Tibial nerve (tissue), 4 donors: ENCODE measurements at regions not wholly inside any gene's neighbourhood (a gene's known extent, or its start where the extent isn't known, plus 50 kb on each side); places are given as distances from the start of the nearest gene placed in this dataset.
"Not testable (repeated sequence)": the region's sequence is repeated elsewhere in the genome, so short reads cannot be mapped to it uniquely, and the experiment has no call there.

Experiments used
- DNase-seq, 2 donors: peaks; one replicate each; pipeline ENCODE4 v3.0.0-alpha.2; 2019; ENCODE audit warnings: low spot score in 2 of 2
- H3K27ac ChIP-seq, 4 donors: fragments of 200-600 bp; sonication (generic) in 3 of 4; one replicate each; pipeline ENCODE4 v1.5.1; 2017 to 2019; ENCODE audit warnings: mild to moderate bottlenecking in 1 of 4
- H3K27me3 ChIP-seq, 2 donors: fragments of 200-600 bp; sonication (generic) in 1 of 2; one replicate each; pipeline versions ENCODE4 v1.5.1 to v1.6.0; 2017 to 2019
- H3K36me3 ChIP-seq, 3 donors: fragments of 200-600 bp; sonication (generic); one replicate each; pipeline ENCODE4 v1.5.1; 2018 to 2019
- H3K4me1 ChIP-seq, 4 donors: fragments of 200-600 bp; sonication (generic) in 3 of 4; one replicate each; pipeline ENCODE4 v1.5.1; 2017 to 2019
- H3K4me3 ChIP-seq, 4 donors: fragments of 200-600 bp; sonication (generic) in 3 of 4; one replicate each; pipeline ENCODE4 v1.5.1; 2017 to 2019; ENCODE audit warnings: mild to moderate bottlenecking in 1 of 4, moderate library complexity in 1 of 4
- H3K9me3 ChIP-seq, 4 donors: fragments of 200-600 bp; sonication (generic) in 3 of 4; one replicate each; pipeline ENCODE4 v1.5.1; 2017 to 2019
- CTCF ChIP-seq, 5 experiments: fragments of 200-600 bp in 3 of 5; fragments of 450-650 bp in 2 of 5; sonication (generic) in 3 of 5; IDR thresholded peaks; one replicate each; pipeline ENCODE4 v1.5.1; 2016 to 2019; ENCODE audit warnings: antibody characterized with exemption in 5 of 5, mild to moderate bottlenecking in 3 of 5, moderate library complexity in 2 of 5
- EP300 ChIP-seq, 2 donors: sonication (generic); formaldehyde crosslinking; IDR thresholded peaks; one replicate each; pipeline ENCODE4 v1.6.1; 2017; ENCODE audit warnings: antibody characterized with exemption in 2 of 2, mild to moderate bottlenecking in 1 of 2
- POLR2A ChIP-seq, 2 donors: fragments of 450-650 bp; IDR thresholded peaks; one replicate each; pipeline ENCODE4 v1.6.1; 2017; ENCODE audit warnings: antibody characterized with exemption in 2 of 2, mild to moderate bottlenecking in 2 of 2, moderate library complexity in 2 of 2
- WGBS, 2 donors: methylation state at CpG; one replicate each; pipeline ENCODE4 v1.1.5; 2018; 5-methylcytosine and 5-hydroxymethylcytosine counted together

GRCh38 chr1:14282707-14283106 is 315.8 kb upstream of the KAZN start:
- H3K27me3 ChIP-seq: no peaks in the 10 kb centered on the region
- H3K27ac ChIP-seq: no peak overlapping the region
- no peak for TF ChIP-seq CTCF (IDR thresholded peaks at IDR 0.05)
- no peak for TF ChIP-seq EP300 (IDR thresholded peaks at IDR 0.05)
- no peak for TF ChIP-seq POLR2A (IDR thresholded peaks at IDR 0.05)
- 22 to 26% methylated on average over 7 of the region's 7 CpGs for WGBS, 2 donors
- no peak overlapping the region for H3K4me3 ChIP-seq
- H3K4me1 ChIP-seq: no peaks in the 10 kb centered on the region
- peaks cover 0 to 2% (median 0%) of the 10 kb centered on the region in 4 donors for H3K9me3 ChIP-seq
- H3K36me3 ChIP-seq: no peaks in the 10 kb centered on the region
- no peak for DNase-seq

GRCh38 chr1:14285238-14285637 is 313.2 kb upstream of the KAZN start:
- H3K9me3 ChIP-seq: peaks cover 0 to 2% (median 0%) of the 10 kb centered on the region in 4 donors
- no peak overlapping the region for H3K27ac ChIP-seq
- H3K36me3 ChIP-seq: no peaks in the 10 kb centered on the region
- no peaks in the 10 kb centered on the region for H3K4me1 ChIP-seq
- H3K4me3 ChIP-seq: no peak overlapping the region
- 81 to 92% methylated on average over 2 of the region's 2 CpGs for WGBS, 2 donors
- no peak for DNase-seq
- TF ChIP-seq CTCF (IDR thresholded peaks at IDR 0.05) (no peak), EP300 (IDR thresholded peaks at IDR 0.05) (no peak), POLR2A (IDR thresholded peaks at IDR 0.05) (no peak)
- no peaks in the 10 kb centered on the region for H3K27me3 ChIP-seq

- 51 to 67% methylated on average over 6 of the region's 6 CpGs for WGBS, 2 donors
- H3K9me3 ChIP-seq, DNase-seq, H3K27ac ChIP-seq, H3K36me3 ChIP-seq, H3K4me1 ChIP-seq, H3K27me3 ChIP-seq, H3K4me3 ChIP-seq: not testable (repeated sequence)
Observed at GRCh38 chr1:14291182-14291581, 307.3 kb upstream of the KAZN start.

GRCh38 chr1:14292520-14292919 is 306.0 kb upstream of the KAZN start:
- Histone ChIP-seq H3K36me3 (no peaks in the 10 kb centered on the region), H3K4me3 (no peak overlapping the region), H3K27ac (no peak overlapping the region), H3K4me1 (no peaks in the 10 kb centered on the region), H3K27me3 (no peaks in the 10 kb centered on the region), H3K9me3 (no peaks in the 10 kb centered on the region)
- TF ChIP-seq EP300 (IDR thresholded peaks at IDR 0.05): no peak
- no peak for TF ChIP-seq POLR2A (IDR thresholded peaks at IDR 0.05)
- no peak for TF ChIP-seq CTCF (IDR thresholded peaks at IDR 0.05)
- WGBS, 2 donors: 74 to 87% methylated on average over 7 of the region's 7 CpGs
- no peak for DNase-seq

- H3K9me3 ChIP-seq: no peaks in the 10 kb centered on the region
- H3K4me3 ChIP-seq: no peak overlapping the region
- H3K27me3 ChIP-seq: no peaks in the 10 kb centered on the region
- no peak for TF ChIP-seq POLR2A (IDR thresholded peaks at IDR 0.05)
- TF ChIP-seq CTCF (IDR thresholded peaks at IDR 0.05): no peak
- no peaks in the 10 kb centered on the region for H3K36me3 ChIP-seq
- H3K4me1 ChIP-seq: no peaks in the 10 kb centered on the region
- no peak overlapping the region for H3K27ac ChIP-seq
- no peak for DNase-seq
- 90 to 93% methylated on average over 5 of the region's 5 CpGs for WGBS, 2 donors
Observed at GRCh38 chr1:14294006-14294405, 304.5 kb upstream of the KAZN start.

- Histone ChIP-seq H3K9me3 (no peaks in the 10 kb centered on the region), H3K27ac (no peak overlapping the region), H3K4me3 (no peak overlapping the region), H3K4me1 (no peaks in the 10 kb centered on the region), H3K27me3 (no peaks in the 10 kb centered on the region), H3K36me3 (no peaks in the 10 kb centered on the region)
- TF ChIP-seq POLR2A (IDR thresholded peaks at IDR 0.05) (no peak), EP300 (IDR thresholded peaks at IDR 0.05) (no peak)
- 75 to 83% methylated on average over 3 of the region's 3 CpGs for WGBS, 2 donors
- no peak for DNase-seq
Observed at GRCh38 chr1:14294860-14295536, 303.5 kb upstream of the KAZN start.
